ENCODE measurements at regions not wholly inside any gene's neighbourhood (a gene's known extent, or its start where the extent isn't known, plus 50 kb on each side); places are given as distances from the start of the nearest gene placed in this dataset.
"Not testable (repeated sequence)": the region's sequence is repeated elsewhere in the genome, so short reads cannot be mapped to it uniquely, and the experiment has no call there.

DNA sequence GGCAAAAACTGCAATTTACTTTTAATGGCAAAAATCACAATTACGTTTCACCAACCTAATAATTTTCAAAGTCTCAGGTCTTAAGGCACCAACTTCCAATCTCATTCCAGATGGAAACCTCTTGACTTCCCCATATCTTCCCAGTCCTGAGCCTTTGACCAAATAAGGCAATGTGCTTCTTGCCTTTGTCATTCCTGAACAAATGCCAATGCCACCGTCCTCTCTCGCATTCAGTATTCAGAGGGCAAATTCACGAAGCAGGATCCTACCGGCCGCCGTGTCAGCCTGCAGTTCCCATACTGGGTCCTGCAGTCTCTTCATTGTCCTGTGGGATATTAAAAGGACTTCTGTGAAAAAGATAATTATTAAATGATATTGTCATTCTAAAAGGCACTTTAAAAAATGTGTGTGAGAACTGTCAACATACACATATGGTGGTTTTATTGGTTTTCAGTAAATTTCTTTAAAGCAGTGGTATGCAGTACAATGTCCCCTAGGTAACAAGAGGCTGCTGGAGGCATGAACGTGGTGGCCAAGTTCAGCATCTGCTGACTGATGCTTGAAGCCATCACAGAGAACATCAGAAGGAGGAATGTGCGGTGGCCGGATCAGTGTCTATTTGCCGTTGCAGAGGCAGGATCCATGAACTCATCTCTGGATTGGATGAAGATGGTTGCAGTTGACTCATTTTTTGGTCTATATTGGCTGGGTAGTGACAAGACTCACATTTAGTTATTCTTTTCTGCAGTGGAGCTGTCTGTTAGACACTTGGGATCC lies 101.4 kb upstream of the IRX4 start:
- DNase-seq (ENCODE audit: low read depth): no peak

- DNase-seq (ENCODE audit: low read depth): no peak
These were observed 100.7 kb upstream of the IRX4 start for GRCh38 chr5:1983401-1983800.

DNA sequence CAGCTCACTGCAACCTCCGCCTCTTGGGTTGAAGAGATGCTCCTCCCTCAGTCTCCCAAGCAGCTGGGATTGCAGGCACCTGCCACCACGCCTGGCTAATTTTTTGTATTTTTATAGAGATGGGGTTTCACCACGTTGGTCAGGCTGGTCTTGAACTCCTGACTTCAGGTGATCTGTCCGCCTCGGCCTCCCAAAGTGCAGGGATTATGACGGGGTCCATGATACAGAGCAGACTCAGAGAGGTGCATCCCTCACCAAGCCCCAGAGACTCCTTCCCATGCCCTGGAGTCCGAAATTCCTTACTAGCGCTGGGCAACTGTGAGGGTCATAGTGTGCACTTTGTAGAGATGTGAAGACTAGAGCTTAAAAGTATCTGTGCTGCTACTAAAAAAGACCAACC lies 99.8 kb upstream of the IRX4 start:
- not testable (repeated sequence) for DNase-seq (ENCODE audit: low read depth)

GRCh38 chr5:1975898-1976765 lies 93.4 kb upstream of the IRX4 start:
- DNase-seq (ENCODE audit: low read depth): no peak

GRCh38 chr5:1975406-1975715 lies 92.6 kb upstream of the IRX4 start:
- no peak for DNase-seq (ENCODE audit: low read depth)

- DNase-seq (ENCODE audit: low read depth): no peak
These were observed 92.0 kb upstream of the IRX4 start for GRCh38 chr5:1974501-1975405.

- no peak for DNase-seq (ENCODE audit: low read depth)
These were observed 91.4 kb upstream of the IRX4 start for GRCh38 chr5:1974081-1974480.

DNA sequence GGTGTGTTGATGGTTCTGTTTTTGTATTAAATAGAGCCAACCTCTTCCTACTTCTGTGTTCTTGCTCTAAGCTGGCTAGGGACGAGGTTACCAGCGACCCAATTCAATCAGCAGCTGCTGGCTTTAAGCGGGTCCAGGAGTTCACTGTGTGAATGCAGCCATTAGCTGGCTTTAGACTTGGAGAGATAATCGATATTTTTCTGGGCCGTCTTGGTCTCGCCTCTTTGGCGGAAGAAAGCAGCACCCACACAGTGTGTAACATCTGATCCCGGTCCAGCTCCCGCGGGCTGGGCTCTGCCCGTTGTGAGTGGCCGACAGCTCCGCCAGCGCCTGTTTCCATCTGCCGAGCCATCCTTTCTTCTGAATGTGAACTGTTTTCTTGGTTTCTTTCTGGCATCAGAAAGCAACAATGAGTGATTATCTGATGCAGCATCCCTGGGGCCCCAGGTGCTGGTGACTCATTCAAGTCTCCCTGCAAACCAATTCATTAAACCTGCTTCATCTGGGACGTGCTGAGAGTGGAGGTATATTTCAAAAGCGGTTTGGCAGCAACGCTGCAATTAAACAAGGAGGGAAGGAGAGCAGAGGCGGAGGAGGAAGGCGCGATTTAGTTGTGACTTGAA lies 90.8 kb upstream of the IRX4 start:
- no peak for DNase-seq (ENCODE audit: low read depth)

- DNase-seq (ENCODE audit: low read depth): no peak
These were observed 89.2 kb upstream of the IRX4 start for GRCh38 chr5:1971944-1972343.

GRCh38 chr5:1967736-1968135 lies 85.0 kb upstream of the IRX4 start:
- no peak for DNase-seq (ENCODE audit: low read depth)

GRCh38 chr5:1966461-1966860 lies 83.7 kb upstream of the IRX4 start:
- DNase-seq (ENCODE audit: low read depth): no peak

GRCh38 chr5:1965925-1966324 lies 83.2 kb upstream of the IRX4 start:
- no peak for DNase-seq (ENCODE audit: low read depth)

- no peak for DNase-seq (ENCODE audit: low read depth)
These were observed 81.3 kb upstream of the IRX4 start for GRCh38 chr5:1963941-1964451.

DNA sequence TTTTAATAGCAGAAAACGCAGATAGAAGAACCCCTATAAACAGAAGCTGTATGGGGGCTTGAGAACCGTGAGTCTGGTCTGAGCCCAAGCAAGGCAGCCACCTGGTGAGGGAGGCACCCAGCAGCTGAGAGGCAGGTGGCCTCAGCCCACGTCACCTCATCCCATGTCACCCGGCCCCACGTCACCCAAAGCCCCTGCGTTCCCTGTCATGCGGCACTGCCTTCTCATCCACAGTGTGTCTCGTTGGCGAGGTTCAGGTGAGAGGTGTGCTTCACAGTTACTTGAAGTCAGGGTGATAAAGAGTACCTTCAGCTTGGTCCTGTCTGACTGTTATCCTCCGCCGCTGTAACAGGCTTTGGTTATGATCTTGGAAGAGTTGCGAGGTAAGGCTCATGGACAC lies 80.6 kb upstream of the IRX4 start:
- no peak for DNase-seq (ENCODE audit: low read depth)

GRCh38 chr5:1962619-1963355 lies 80.1 kb upstream of the IRX4 start:
- no peak for DNase-seq (ENCODE audit: low read depth)

- no peak for DNase-seq (ENCODE audit: low read depth)
These were observed 79.3 kb upstream of the IRX4 start for GRCh38 chr5:1961952-1962595.

- no peak for DNase-seq (ENCODE audit: low read depth)
These were observed 78.7 kb upstream of the IRX4 start for GRCh38 chr5:1961304-1961946.

DNA sequence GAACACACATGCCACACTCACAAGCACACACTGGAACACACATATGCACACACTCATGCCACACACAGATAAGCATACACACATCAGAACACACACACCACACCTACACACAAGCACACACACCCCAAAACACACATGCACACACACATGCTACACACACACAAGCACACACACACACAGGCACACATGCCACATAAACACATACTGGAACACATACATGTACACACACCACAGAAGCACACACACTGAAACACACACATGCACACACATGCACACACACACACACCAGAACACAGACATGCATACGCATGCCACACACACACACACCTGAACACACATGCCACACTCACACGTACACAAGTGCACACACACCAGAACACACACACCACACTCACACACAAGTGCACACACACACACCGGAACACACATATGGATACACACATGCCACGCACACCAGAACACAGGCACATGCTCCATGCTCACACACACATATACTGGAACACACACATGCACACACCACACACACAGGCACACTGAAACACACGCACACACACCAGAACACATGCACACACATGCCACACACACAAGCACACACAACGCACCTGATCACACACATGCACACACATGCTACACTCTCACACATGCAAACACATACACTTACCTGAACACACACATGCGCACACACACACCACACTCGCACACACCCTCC lies 78.0 kb upstream of the IRX4 start:
- no peak for DNase-seq (ENCODE audit: low read depth)

Data from fibroblast of gingiva (primary cell).